ENCODE measurements at regions not wholly inside any gene's neighbourhood (a gene's known extent, or its start where the extent isn't known, plus 50 kb on each side); places are given as distances from the start of the nearest gene placed in this dataset.
A peak's percentile ranks its signal among the peaks of the same experiment; 100 is the strongest.

- no peak overlapping the region for H3K4me3 ChIP-seq (replicated peaks; ENCODE audit: low read depth, low read length)
- DNase-seq (ENCODE audit: extremely low read depth, low read depth), result no peak
- TF ChIP-seq CTCF (IDR thresholded peaks at IDR 0.05; ENCODE audit: low read depth, low read length, missing control alignments), result no peak
Observed at GRCh38 chr3:161576311-161576710, 79.7 kb downstream of the OTOL1 start.

DNA sequence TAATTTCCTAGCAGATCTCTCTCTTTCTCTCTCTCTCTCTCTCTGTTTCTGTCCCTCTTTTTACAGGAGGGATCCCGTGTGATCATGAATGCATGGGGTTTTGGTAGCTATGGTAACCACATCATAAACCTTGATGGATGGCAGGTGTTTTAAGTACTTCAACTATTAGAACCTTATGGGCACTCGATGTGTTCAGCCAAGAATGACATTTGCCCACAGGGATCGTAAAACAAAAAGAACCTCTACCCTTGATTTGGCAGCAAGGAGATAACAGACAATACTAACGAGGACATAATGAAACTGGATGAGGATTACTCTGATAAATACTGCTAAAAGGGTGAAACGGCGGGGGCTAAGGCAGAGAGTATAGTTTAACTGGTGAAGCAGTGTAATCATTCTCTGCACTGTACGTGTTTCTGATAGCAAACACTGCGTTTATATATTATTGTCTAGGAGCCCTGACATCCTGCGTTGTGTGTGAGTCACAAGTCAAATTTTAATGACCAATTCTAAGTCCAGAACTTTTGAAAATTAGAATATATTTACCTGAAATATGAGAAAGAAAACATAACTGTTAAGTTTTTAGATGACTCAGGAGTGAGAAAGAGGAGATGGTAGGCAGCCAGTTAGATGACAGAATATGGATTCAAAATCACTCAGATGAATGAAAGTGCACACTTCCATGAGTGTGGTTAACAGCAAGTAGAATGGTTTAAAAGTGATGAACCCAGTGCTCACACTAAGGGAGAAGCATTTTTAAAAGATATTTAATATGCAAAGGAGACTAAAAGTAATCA is 80.3 kb downstream of the OTOL1 start:
- H3K4me3 ChIP-seq (replicated peaks; ENCODE audit: low read depth, low read length), result no peak overlapping the region
- DNase-seq (ENCODE audit: extremely low read depth, low read depth), result peak; percentile 45
- TF ChIP-seq CTCF (IDR thresholded peaks at IDR 0.05; ENCODE audit: low read depth, low read length, missing control alignments), result no peak

DNA sequence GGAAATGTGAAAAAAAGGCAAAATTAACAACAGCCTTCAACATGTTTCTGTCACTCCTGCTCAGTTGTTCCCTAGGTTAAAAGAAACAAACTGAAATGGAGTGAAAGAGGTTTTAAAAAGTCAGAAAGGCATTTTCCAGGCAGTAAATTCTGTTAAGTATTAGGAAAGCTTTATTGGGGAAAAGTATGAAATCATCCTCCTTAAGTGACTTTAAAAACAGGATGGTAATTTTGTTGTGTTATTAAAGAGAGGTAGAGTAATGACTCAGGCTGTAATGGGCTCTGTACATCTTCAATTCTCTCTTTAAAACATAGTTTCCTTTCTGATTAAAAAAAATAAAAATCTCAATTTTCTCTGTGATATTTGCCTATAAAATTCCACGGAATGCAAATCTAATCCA is 81.1 kb downstream of the OTOL1 start:
- DNase-seq (ENCODE audit: extremely low read depth, low read depth), result no peak
- no peak for TF ChIP-seq CTCF (IDR thresholded peaks at IDR 0.05; ENCODE audit: low read depth, low read length, missing control alignments)
- no peak overlapping the region for H3K4me3 ChIP-seq (replicated peaks; ENCODE audit: low read depth, low read length)

DNA sequence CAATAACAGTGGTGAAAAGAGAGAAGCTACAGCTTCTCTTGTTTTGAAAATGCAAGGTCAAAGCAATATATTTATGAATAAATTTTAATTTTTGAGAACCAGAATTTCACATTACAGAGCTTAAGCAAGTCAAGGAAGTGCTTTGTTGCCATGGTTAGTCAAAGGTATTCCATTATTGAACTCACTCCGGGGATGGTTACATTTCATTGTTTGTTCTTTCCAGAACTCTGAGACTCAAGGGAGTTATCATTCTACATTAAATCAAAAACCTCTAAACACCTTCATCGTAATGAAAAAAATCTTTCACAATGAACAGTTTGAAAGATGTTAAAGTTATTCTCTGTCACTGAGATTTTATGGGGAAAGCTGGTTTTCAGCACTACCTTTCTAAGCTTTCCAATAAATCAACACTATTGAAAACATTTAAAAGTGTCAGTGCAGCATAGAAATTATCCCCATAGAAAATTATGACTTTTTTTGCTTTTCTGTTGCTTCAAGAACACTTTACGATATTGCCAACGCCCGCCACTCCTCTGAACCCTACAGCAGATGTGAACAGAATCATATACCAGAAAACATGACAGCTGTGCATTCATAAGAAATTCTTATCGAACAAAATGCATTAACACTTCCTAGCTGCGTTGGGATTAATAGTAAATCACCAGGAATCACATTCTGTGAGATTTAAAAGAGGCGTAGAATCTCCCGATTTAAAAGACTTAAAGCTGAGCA is 83.0 kb downstream of the OTOL1 start:
- no peak for DNase-seq (ENCODE audit: extremely low read depth, low read depth)
- TF ChIP-seq CTCF (IDR thresholded peaks at IDR 0.05; ENCODE audit: low read depth, low read length, missing control alignments), result no peak

GRCh38 chr3:161585922-161586321 is 89.3 kb downstream of the OTOL1 start:
- no peak for DNase-seq (ENCODE audit: extremely low read depth, low read depth)
- no peak for TF ChIP-seq CTCF (IDR thresholded peaks at IDR 0.05; ENCODE audit: low read depth, low read length, missing control alignments)
- H3K4me3 ChIP-seq (replicated peaks; ENCODE audit: low read depth, low read length), result no peak overlapping the region

More for the DNA sequence above, 83.0 kb downstream of the OTOL1 start:
- no peak overlapping the region for H3K4me3 ChIP-seq (replicated peaks; ENCODE audit: low read depth, low read length)

- DNase-seq (ENCODE audit: extremely low read depth, low read depth), result no peak
- no peak for TF ChIP-seq CTCF (IDR thresholded peaks at IDR 0.05; ENCODE audit: low read depth, low read length, missing control alignments)
- H3K4me3 ChIP-seq (replicated peaks; ENCODE audit: low read depth, low read length), result no peak overlapping the region
Observed at GRCh38 chr3:161586556-161587235, 90.1 kb downstream of the OTOL1 start.
